Tibial nerve (tissue), 4 donors: ENCODE measurements at regions not wholly inside any gene's neighbourhood (a gene's known extent, or its start where the extent isn't known, plus 50 kb on each side); places are given as distances from the start of the nearest gene placed in this dataset.
"Not testable (repeated sequence)": the region's sequence is repeated elsewhere in the genome, so short reads cannot be mapped to it uniquely, and the experiment has no call there.

Source experiments
- CTCF ChIP-seq, 5 experiments: fragments of 200-600 bp in 3 of 5; fragments of 450-650 bp in 2 of 5; sonication (generic) in 3 of 5; IDR thresholded peaks; one replicate each; pipeline ENCODE4 v1.5.1; 2016 to 2019; ENCODE audit warnings: antibody characterized with exemption in 5 of 5, mild to moderate bottlenecking in 3 of 5, moderate library complexity in 2 of 5
- EP300 ChIP-seq, 2 donors: sonication (generic); formaldehyde crosslinking; IDR thresholded peaks; one replicate each; pipeline ENCODE4 v1.6.1; 2017; ENCODE audit warnings: antibody characterized with exemption in 2 of 2, mild to moderate bottlenecking in 1 of 2
- POLR2A ChIP-seq, 2 donors: fragments of 450-650 bp; IDR thresholded peaks; one replicate each; pipeline ENCODE4 v1.6.1; 2017; ENCODE audit warnings: antibody characterized with exemption in 2 of 2, mild to moderate bottlenecking in 2 of 2, moderate library complexity in 2 of 2

DNA sequence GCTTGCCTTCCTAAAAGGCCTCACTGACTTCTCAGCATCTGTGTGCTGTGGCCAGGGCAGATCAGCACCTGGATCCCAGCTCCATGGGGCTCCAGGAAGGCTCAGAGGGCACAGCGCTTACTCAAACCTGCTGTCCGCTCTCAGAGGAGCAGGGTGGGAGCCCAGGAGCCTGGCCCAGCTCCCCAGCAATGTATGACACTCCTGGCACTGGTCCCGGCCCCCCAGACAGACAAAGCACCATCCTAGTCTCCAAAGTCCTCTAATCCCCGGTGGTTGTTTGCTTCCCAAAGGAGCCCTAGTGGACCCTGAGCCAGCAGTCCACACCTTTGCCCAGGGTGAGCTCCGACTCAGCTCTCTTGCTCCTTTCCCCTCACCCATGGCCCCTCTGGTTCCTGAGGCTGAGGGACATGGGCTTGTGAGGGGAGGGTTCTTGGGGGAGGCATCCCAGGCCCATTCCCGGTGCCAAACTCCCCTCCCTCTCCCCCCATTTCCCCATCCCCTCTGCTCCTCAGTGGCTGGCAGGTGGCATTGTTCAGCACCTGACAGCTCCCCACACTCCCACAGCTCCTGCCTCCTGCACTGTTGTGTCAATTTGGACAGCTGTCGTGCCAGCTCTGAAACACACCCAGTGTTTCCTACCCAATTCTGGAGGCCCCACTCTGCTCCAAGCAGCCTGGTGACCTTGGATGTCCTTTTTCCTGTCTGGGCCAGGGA is 164.3 kb downstream of the TRIM43 start:
- not testable (repeated sequence) for TF ChIP-seq POLR2A, CTCF, EP300 (IDR thresholded peaks at IDR 0.05)
